SH-SY5Y (cell line): ENCODE measurements at regions not wholly inside any gene's neighbourhood (a gene's known extent, or its start where the extent isn't known, plus 50 kb on each side); places are given as distances from the start of the nearest gene placed in this dataset.

Experiments used
- GATA2 ChIP-seq: IDR thresholded peaks from 2 replicates; pipeline ENCODE4 v1.6.1; 2011; ENCODE audit warnings: mild to moderate bottlenecking, low read depth, low read length
- GATA3 ChIP-seq: IDR thresholded peaks from 2 replicates; pipeline ENCODE4 v1.6.1; 2011; ENCODE audit warnings: low read depth, mild to moderate bottlenecking, low read length, moderate library complexity

- TF ChIP-seq GATA2 (no peak), GATA3 (no peak)
Observed at GRCh38 chr3:72559385-72559784, 288.9 kb downstream of the SHQ1 start.
